Dedifferentiated amniotic fluid mesenchymal stem cell (primary cell): ENCODE measurements at regions not wholly inside any gene's neighbourhood (a gene's known extent, or its start where the extent isn't known, plus 50 kb on each side); places are given as distances from the start of the nearest gene placed in this dataset.
"Not testable (repeated sequence)": the region's sequence is repeated elsewhere in the genome, so short reads cannot be mapped to it uniquely, and the experiment has no call there.

Experiments
- DNase-seq: peaks from one replicate; pipeline ENCODE4 v3.0.0-alpha.2; 2016; ENCODE audit errors: extremely low spot score

GRCh38 chr6:93829757-93830156 lies 410.4 kb upstream of the EPHA7 start:
- DNase-seq, result not testable (repeated sequence)

GRCh38 chr6:93829009-93829408 lies 409.6 kb upstream of the EPHA7 start:
- DNase-seq, result no peak

- DNase-seq, result peak; percentile 5
Observed at GRCh38 chr6:93828553-93828952, 409.2 kb upstream of the EPHA7 start.

GRCh38 chr6:93827728-93828127 lies 408.4 kb upstream of the EPHA7 start:
- no peak for DNase-seq

DNA sequence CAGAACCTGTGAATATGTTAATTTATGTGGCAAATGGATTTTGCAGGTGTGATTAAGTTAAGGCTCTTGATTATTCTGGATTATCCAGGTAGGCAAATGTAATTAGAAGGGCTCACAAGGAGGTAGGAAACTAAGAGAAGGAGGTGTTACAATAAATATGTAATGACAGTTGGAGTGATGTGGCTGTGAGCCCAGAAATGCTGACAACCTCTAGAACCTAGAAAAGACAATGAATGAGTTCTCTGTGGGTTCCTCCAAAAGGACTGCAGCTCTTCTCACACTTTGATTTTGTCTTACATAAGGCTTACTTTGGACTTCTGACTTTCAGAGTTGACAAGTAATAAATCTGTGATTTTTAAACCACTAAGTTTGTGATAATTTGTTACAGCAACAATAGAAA lies 406.6 kb upstream of the EPHA7 start:
- DNase-seq, result no peak

- no peak for DNase-seq
Observed at GRCh38 chr6:93823489-93823888, 404.1 kb upstream of the EPHA7 start.

GRCh38 chr6:93822434-93823265 lies 403.3 kb upstream of the EPHA7 start:
- no peak for DNase-seq

- no peak for DNase-seq
Observed at GRCh38 chr6:93821953-93822352, 402.6 kb upstream of the EPHA7 start.

GRCh38 chr6:93820465-93821082 lies 401.2 kb upstream of the EPHA7 start:
- no peak for DNase-seq

- no peak for DNase-seq
Observed at GRCh38 chr6:93819189-93819588, 399.8 kb upstream of the EPHA7 start.

DNA sequence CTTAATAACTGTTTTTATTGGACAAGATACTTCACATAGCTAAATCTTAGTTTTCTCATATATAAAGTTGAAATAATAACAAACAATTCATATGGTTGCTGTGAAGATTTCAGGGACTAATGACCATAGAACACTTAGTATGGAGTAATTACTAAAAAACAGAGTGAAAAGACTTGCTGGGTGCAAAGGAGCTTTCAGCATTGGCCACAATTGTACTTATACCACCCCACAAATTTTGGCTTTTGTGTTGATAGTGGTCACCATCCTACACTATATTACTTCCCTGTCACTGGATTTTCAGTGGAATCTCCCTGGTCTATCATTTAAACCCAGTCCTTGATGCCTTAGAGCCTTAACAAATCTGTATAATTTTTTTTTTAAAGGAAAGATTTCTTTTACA lies 398.6 kb upstream of the EPHA7 start:
- no peak for DNase-seq

GRCh38 chr6:93806409-93807270 lies 387.3 kb upstream of the EPHA7 start:
- no peak for DNase-seq

- no peak for DNase-seq
Observed at GRCh38 chr6:93801101-93801847, 381.9 kb upstream of the EPHA7 start.

DNA sequence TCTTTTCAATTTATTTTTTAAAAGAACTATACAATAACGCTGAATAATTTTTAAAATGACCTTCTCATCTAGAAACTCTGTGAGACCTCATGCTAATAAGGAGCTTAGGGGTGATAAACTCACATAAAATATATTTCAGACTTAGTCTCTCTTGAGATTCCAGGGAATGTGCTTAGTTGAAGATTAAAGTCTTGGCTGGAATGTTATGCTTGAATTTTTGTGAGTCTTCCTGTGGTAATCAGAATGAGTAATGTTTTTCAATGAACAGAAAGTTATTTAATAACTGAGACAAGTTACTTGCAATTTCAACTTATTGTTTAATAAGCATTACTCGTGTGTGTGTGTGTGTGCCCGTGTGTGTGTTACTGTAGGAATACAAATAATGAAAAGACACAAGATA lies 379.9 kb upstream of the EPHA7 start:
- DNase-seq, result no peak

GRCh38 chr6:93794166-93794565 lies 374.8 kb upstream of the EPHA7 start:
- DNase-seq, result no peak

DNA sequence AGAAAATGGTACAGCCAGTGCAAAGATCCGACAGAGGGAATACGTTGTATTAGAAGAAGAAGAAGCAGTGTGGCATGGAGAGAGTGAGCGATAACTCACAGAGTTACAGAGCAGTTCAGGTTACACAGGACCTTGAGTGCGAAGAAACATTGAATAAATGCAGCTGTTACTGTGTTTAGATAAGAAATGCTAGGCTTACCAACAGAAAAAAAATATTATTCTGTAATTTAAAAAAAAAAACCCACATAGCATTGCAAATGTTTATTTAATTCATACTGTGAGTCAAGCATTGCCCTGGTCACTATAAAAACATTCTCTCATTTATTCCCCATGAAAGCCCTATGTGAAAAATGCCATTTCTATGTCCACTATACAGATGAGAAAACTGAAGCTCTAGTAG lies 373.4 kb upstream of the EPHA7 start:
- no peak for DNase-seq

- DNase-seq, result no peak
Observed at GRCh38 chr6:93790981-93791380, 371.6 kb upstream of the EPHA7 start.

DNA sequence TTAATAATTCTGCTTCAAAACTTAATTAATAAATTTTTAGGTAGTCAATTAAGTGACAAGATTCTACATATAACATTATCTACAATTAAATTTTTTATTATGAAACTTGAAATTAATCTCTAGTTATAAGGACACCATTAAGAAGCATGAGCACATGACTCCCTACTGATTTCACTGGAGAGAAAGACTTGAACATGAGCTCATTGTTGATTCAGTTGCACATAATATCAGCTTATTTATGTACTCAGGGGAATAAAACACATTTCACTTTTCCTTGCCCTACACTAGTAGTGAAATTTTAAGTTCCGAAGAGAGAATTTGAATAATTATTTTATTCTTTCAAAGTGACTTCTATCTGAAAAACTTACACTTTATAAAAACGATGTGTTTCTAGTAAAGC lies 370.2 kb upstream of the EPHA7 start:
- no peak for DNase-seq

GRCh38 chr6:93787841-93788240 lies 368.5 kb upstream of the EPHA7 start:
- no peak for DNase-seq

DNA sequence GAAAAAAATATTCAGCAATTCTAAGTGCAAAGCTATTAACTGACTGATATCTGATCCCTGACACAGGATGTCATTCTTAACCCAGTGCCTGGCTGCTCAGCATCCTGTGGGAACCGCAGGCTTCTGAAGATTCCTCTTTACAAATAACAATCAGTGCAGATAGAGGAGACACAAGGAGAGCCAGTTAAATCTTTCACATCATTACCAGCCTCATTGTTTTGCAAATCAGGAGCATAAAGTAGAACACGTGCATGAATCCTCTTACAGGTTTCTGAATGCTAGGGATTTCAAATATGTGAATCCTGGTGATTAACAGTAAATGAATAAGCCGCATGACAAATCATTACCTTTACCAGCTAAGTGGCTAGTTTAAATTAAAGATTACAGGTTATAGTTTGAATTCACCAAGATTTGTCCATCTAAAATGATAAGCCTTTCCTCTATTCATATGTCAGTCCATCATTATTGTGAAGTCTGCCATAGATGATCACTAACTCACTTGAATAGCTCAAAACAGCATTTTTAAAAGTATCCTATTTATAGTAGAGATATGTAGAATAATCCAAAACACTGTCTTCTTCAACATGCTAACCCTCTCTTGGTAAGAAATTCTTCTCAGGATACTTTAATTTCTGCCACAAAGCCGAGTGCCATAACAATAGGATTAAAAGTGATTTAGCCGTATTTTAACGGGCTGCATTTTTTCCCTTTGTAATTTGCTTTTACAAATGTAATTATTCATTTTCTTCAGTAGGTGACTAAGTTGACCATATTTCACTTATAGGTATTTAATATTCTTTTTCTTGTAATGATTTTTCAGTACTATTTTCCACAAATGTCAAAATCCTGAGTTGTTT lies 367.3 kb upstream of the EPHA7 start:
- DNase-seq, result no peak

DNA sequence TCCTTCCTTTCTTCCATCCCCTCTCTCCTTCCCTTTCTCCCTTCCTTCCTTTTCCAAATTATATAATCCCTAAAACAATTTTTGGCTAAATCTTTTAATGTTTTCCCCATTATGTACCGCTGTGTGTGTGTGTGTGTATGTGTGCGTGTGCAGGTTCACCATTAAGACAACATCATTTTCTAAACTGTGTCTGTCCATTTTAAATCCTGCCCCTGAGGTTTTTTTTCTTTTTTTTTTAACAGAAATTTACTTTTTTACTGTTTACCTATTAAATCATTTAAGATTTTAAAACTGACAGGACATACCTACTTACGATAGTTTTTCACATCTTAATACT lies 366.3 kb upstream of the EPHA7 start:
- no peak for DNase-seq
